Ovary (tissue), 3 donors: ENCODE measurements at regions not wholly inside any gene's neighbourhood (a gene's known extent, or its start where the extent isn't known, plus 50 kb on each side); places are given as distances from the start of the nearest gene placed in this dataset.

Source experiments
- CTCF ChIP-seq, 3 donors: fragments of 450-650 bp in 2 of 3; fragments of 200-600 bp in 1 of 3; IDR thresholded peaks; one replicate each; pipeline versions ENCODE4 v1.5.1 to v1.8.0; 2016 to 2022; ENCODE audit warnings: antibody characterized with exemption in 3 of 3, mild to moderate bottlenecking in 1 of 3
- POLR2A ChIP-seq: fragments of 450-650 bp; IDR thresholded peaks from one replicate; pipeline ENCODE4 v1.6.1; 2017; ENCODE audit warnings: antibody characterized with exemption, mild to moderate bottlenecking, moderate library complexity
- donor health status: DM: no; HTN: no; CAD: no.

GRCh38 chr5:105899726-105900125 lies 1771.0 kb downstream of the EFNA5 start:
- TF ChIP-seq POLR2A (no peak), CTCF (IDR thresholded peaks at IDR 0.05) (no peak)
